ENCODE measurements at regions not wholly inside any gene's neighbourhood (a gene's known extent, or its start where the extent isn't known, plus 50 kb on each side); places are given as distances from the start of the nearest gene placed in this dataset.

GRCh38 chr12:124453419-124454351, 113.7 kb downstream of the NCOR2 start:
- peak overlapping the region in 2 of 3 experiments; percentile 68 to 91; a peak in 2 of 7 replicates for H3K27ac Mint-ChIP-seq
- Histone ChIP-seq H3K4me1 (ENCODE audit: insufficient read depth, low read length) (no peaks in the 10 kb centered on the region), H4K5ac (ENCODE audit: insufficient read length, low read depth, low read length) (no peak overlapping the region), H3T11ph (ENCODE audit: low read length) (no peak overlapping the region), H2BK120ac (ENCODE audit: low read depth, low read length, poor library complexity, severe bottlenecking) (no peak overlapping the region), H3K14ac (ENCODE audit: insufficient read depth, low read length) (no peak overlapping the region; the same call in 1 of the 2 replicates), H4K20me1 (ENCODE audit: control insufficient read depth, insufficient read depth, insufficient read length) (peaks cover 2% of the 10 kb centered on the region), H3K4ac (ENCODE audit: low read depth, low read length) (no peak overlapping the region), H3K23ac (ENCODE audit: insufficient read length, low read depth, low read length) (no peak overlapping the region), H3K4me2 (ENCODE audit: insufficient read depth, insufficient read length, low read length) (no peak overlapping the region), H4K91ac (ENCODE audit: insufficient read length, low read depth, low read length) (no peak overlapping the region), H3K23me2 (ENCODE audit: insufficient read length, low read depth, low read length, poor library complexity, severe bottlenecking) (no peaks in the 10 kb centered on the region), H3K18ac (ENCODE audit: insufficient read length, low read depth, low read length) (no peak overlapping the region), H3K27ac (ENCODE audit: insufficient read length, low read depth, low read length) (no peak overlapping the region), H4K8ac (replicated peaks; ENCODE audit: insufficient read length, low read depth, low read length) (no peak overlapping the region), H2AK5ac (ENCODE audit: insufficient read length, low read length) (no peak overlapping the region), H3K56ac (ENCODE audit: insufficient read length, low read depth, low read length) (no peak overlapping the region), H2BK12ac (ENCODE audit: insufficient read length, low read depth, low read length) (no peak overlapping the region), H3K79me2 (ENCODE audit: insufficient read depth, low read length) (no peaks in the 10 kb centered on the region), H2BK15ac (ENCODE audit: low read depth, low read length) (no peak overlapping the region), H2BK20ac (ENCODE audit: low read depth, low read length, poor library complexity, severe bottlenecking) (no peak overlapping the region), H2AFZ (ENCODE audit: low read length) (no peak overlapping the region), H3K27me3 (ENCODE audit: insufficient read depth, low read length) (no peaks in the 10 kb centered on the region), H3K9me3 (ENCODE audit: control insufficient read depth, low read depth, low read length) (no peaks in the 10 kb centered on the region), H3K9ac (ENCODE audit: extremely low read depth, insufficient read length, low read length) (no peak overlapping the region), H2BK5ac (ENCODE audit: insufficient read length, low read length) (no peak overlapping the region), H3K79me1 (ENCODE audit: insufficient read depth, low read depth, low read length, poor library complexity, severe bottlenecking) (no peaks in the 10 kb centered on the region)
- no CpG with 5 or more reads among the region's 27 CpGs for WGBS (ENCODE audit: extremely low coverage, insufficient read length, low lambda C conversion rate)
- H3K9me3 Mint-ChIP-seq, result no peaks in the 10 kb centered on the region
- H3K36me3 Mint-ChIP-seq (ENCODE audit: insufficient read depth in 1 of 3, low read depth in 3 of 3), result peaks cover 5 to 34% (median 26%) of the 10 kb centered on the region in 3 experiments; a peak in 6 of 7 replicates
- peaks cover 9 to 30% of the 10 kb centered on the region in 2 experiments for H3K4me1 Mint-ChIP-seq
- TF ChIP-seq, protein P1, sequence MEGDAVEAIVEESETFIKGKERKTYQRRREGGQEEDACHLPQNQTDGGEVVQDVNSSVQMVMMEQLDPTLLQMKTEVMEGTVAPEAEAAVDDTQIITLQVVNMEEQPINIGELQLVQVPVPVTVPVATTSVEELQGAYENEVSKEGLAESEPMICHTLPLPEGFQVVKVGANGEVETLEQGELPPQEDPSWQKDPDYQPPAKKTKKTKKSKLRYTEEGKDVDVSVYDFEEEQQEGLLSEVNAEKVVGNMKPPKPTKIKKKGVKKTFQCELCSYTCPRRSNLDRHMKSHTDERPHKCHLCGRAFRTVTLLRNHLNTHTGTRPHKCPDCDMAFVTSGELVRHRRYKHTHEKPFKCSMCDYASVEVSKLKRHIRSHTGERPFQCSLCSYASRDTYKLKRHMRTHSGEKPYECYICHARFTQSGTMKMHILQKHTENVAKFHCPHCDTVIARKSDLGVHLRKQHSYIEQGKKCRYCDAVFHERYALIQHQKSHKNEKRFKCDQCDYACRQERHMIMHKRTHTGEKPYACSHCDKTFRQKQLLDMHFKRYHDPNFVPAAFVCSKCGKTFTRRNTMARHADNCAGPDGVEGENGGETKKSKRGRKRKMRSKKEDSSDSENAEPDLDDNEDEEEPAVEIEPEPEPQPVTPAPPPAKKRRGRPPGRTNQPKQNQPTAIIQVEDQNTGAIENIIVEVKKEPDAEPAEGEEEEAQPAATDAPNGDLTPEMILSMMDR (conservative IDR thresholded peaks at IDR 0.05), result no peak
- no peak for DNase-seq
- H3K4me3 Mint-ChIP-seq, result no peak overlapping the region
- no peaks in the 10 kb centered on the region for H3K27me3 Mint-ChIP-seq (ENCODE audit: low read depth)

Measured in H9 (cell line).